Activated T-cell treated with anti-CD3 and anti-CD28 coated beads, Interleukin-2, amount 50 U/mL, for 72 hours (primary cell): ENCODE measurements at regions not wholly inside any gene's neighbourhood (a gene's known extent, or its start where the extent isn't known, plus 50 kb on each side); places are given as distances from the start of the nearest gene placed in this dataset.

ENCODE experiments used
- ATAC-seq, 2 donors: fragments of 150-1000 bp; cut with Tn5 transposase; replicated peaks in 1 of 2; 2 replicates each; pipeline ENCODE4 v1.10.0; 2021; ENCODE audit warnings: moderate library complexity in 2 of 2, mild to moderate bottlenecking in 1 of 2
- DNase-seq, 2 donors: peaks; one replicate each; pipeline ENCODE4 v3.0.0; 2021 to 2022; ENCODE audit warnings: mixed read lengths in 1 of 2
- H3K27ac Mint-ChIP-seq: one replicate; pipeline ENCODE4 v1.8.0; 2022; ENCODE audit warnings: mild to moderate bottlenecking, moderate library complexity, mixed read lengths
- H3K27me3 Mint-ChIP-seq: one replicate; pipeline ENCODE4 v1.8.0; 2022; ENCODE audit warnings: low read depth, mixed read lengths
- H3K36me3 Mint-ChIP-seq, 2 donors: one replicate each; pipeline ENCODE4 v1.8.0; 2022; ENCODE audit warnings: mixed read lengths in 2 of 2, mild to moderate bottlenecking in 1 of 2; ENCODE audit not compliant: insufficient read depth in 2 of 2
- H3K4me1 Mint-ChIP-seq: one replicate; pipeline ENCODE4 v1.8.0; 2022; ENCODE audit warnings: low read depth, mixed read lengths
- H3K4me3 Mint-ChIP-seq, 2 donors: one replicate each; pipeline ENCODE4 v1.8.0; 2022; ENCODE audit warnings: mild to moderate bottlenecking in 2 of 2, mixed read lengths in 2 of 2, moderate library complexity in 2 of 2
- H3K9me3 Mint-ChIP-seq, 2 donors: one replicate each; pipeline ENCODE4 v1.8.0; 2022; ENCODE audit warnings: mixed read lengths in 2 of 2

GRCh38 chr2:238569507-238570195 lies 142.9 kb downstream of the ASB1 start:
- ATAC-seq (no peak), DNase-seq (no peak)
- no peak overlapping the region for H3K27ac Mint-ChIP-seq
- no peaks in the 10 kb centered on the region for H3K9me3 Mint-ChIP-seq
- no peaks in the 10 kb centered on the region for H3K36me3 Mint-ChIP-seq
- H3K4me1 Mint-ChIP-seq, result no peaks in the 10 kb centered on the region
- no peak overlapping the region for H3K4me3 Mint-ChIP-seq
- no peaks in the 10 kb centered on the region for H3K27me3 Mint-ChIP-seq

- H3K4me1 Mint-ChIP-seq, result no peaks in the 10 kb centered on the region
- H3K27me3 Mint-ChIP-seq, result no peaks in the 10 kb centered on the region
- DNase-seq, result no peak
- ATAC-seq, result no peak
- no peak overlapping the region for H3K27ac Mint-ChIP-seq
- H3K4me3 Mint-ChIP-seq, result no peak overlapping the region
- no peaks in the 10 kb centered on the region for H3K36me3 Mint-ChIP-seq
- no peaks in the 10 kb centered on the region for H3K9me3 Mint-ChIP-seq
Measured at GRCh38 chr2:238570391-238570790, 143.7 kb downstream of the ASB1 start.

GRCh38 chr2:238570926-238571325 lies 144.2 kb downstream of the ASB1 start:
- H3K27ac Mint-ChIP-seq, result no peak overlapping the region
- DNase-seq (no peak), ATAC-seq (no peak)
- H3K9me3 Mint-ChIP-seq, result no peaks in the 10 kb centered on the region
- no peak overlapping the region for H3K4me3 Mint-ChIP-seq
- no peaks in the 10 kb centered on the region for H3K4me1 Mint-ChIP-seq
- H3K27me3 Mint-ChIP-seq, result no peaks in the 10 kb centered on the region
- no peaks in the 10 kb centered on the region for H3K36me3 Mint-ChIP-seq

- DNase-seq (no peak), ATAC-seq (no peak)
- Mint-ChIP-seq H3K4me1 (no peaks in the 10 kb centered on the region), H3K9me3 (no peaks in the 10 kb centered on the region), H3K27me3 (no peaks in the 10 kb centered on the region), H3K27ac (no peak overlapping the region), H3K4me3 (no peak overlapping the region), H3K36me3 (no peaks in the 10 kb centered on the region)
Measured at GRCh38 chr2:238571661-238572372, 145.1 kb downstream of the ASB1 start.

- H3K27me3 Mint-ChIP-seq, result no peaks in the 10 kb centered on the region
- H3K9me3 Mint-ChIP-seq, result no peaks in the 10 kb centered on the region
- H3K4me1 Mint-ChIP-seq, result no peaks in the 10 kb centered on the region
- peak; percentile 19 to 23 for DNase-seq
- no peak for ATAC-seq
- H3K4me3 Mint-ChIP-seq, result no peak overlapping the region
- H3K27ac Mint-ChIP-seq, result no peak overlapping the region
- H3K36me3 Mint-ChIP-seq, result no peaks in the 10 kb centered on the region
Measured at GRCh38 chr2:238573065-238573778, 146.5 kb downstream of the ASB1 start.

- Mint-ChIP-seq H3K4me3 (no peak overlapping the region), H3K9me3 (no peaks in the 10 kb centered on the region), H3K4me1 (no peaks in the 10 kb centered on the region), H3K27ac (no peak overlapping the region), H3K36me3 (no peaks in the 10 kb centered on the region), H3K27me3 (no peaks in the 10 kb centered on the region)
- DNase-seq (no peak), ATAC-seq (no peak)
Measured at GRCh38 chr2:238573916-238574315, 147.2 kb downstream of the ASB1 start.

- no peak overlapping the region for H3K4me3 Mint-ChIP-seq
- ATAC-seq (no peak), DNase-seq (no peak)
- peaks cover 6% of the 10 kb centered on the region for H3K27me3 Mint-ChIP-seq
- H3K36me3 Mint-ChIP-seq, result no peaks in the 10 kb centered on the region
- H3K9me3 Mint-ChIP-seq, result no peaks in the 10 kb centered on the region
- no peak overlapping the region for H3K27ac Mint-ChIP-seq
- no peaks in the 10 kb centered on the region for H3K4me1 Mint-ChIP-seq
Measured at GRCh38 chr2:238574490-238575271, 148.0 kb downstream of the ASB1 start.

GRCh38 chr2:238576674-238577073 lies 149.9 kb downstream of the ASB1 start:
- Mint-ChIP-seq H3K4me3 (no peak overlapping the region), H3K27ac (no peak overlapping the region)

GRCh38 chr2:238578256-238578655 lies 151.5 kb downstream of the ASB1 start:
- H3K27me3 Mint-ChIP-seq, result peaks cover 13% of the 10 kb centered on the region
- H3K27ac Mint-ChIP-seq, result no peak overlapping the region
- no peak overlapping the region for H3K4me3 Mint-ChIP-seq
- no peaks in the 10 kb centered on the region for H3K36me3 Mint-ChIP-seq
- no peak for DNase-seq
- no peaks in the 10 kb centered on the region for H3K4me1 Mint-ChIP-seq
- no peak for ATAC-seq
- no peaks in the 10 kb centered on the region for H3K9me3 Mint-ChIP-seq

More at GRCh38 chr2:238576674-238577073, 149.9 kb downstream of the ASB1 start:
- no peaks in the 10 kb centered on the region for H3K9me3 Mint-ChIP-seq
- no peak for ATAC-seq
- H3K4me1 Mint-ChIP-seq, result no peaks in the 10 kb centered on the region
- DNase-seq, result no peak
- peaks cover 13% of the 10 kb centered on the region for H3K27me3 Mint-ChIP-seq
- H3K36me3 Mint-ChIP-seq, result no peaks in the 10 kb centered on the region

GRCh38 chr2:238580486-238580885 lies 153.8 kb downstream of the ASB1 start:
- no peak overlapping the region for H3K27ac Mint-ChIP-seq
- DNase-seq (no peak), ATAC-seq (no peak)
- H3K27me3 Mint-ChIP-seq, result peaks cover 13% of the 10 kb centered on the region
- no peaks in the 10 kb centered on the region for H3K36me3 Mint-ChIP-seq
- no peaks in the 10 kb centered on the region for H3K4me1 Mint-ChIP-seq
- H3K4me3 Mint-ChIP-seq, result no peak overlapping the region
- H3K9me3 Mint-ChIP-seq, result peaks cover 0 to 2% of the 10 kb centered on the region in 2 donors

- Mint-ChIP-seq H3K27me3 (peaks cover 13% of the 10 kb centered on the region), H3K4me1 (no peaks in the 10 kb centered on the region), H3K27ac (no peak overlapping the region), H3K4me3 (no peak overlapping the region), H3K9me3 (peaks cover 0 to 2% of the 10 kb centered on the region in 2 donors), H3K36me3 (no peaks in the 10 kb centered on the region)
- DNase-seq, result no peak
- no peak for ATAC-seq
Measured at GRCh38 chr2:238581126-238581525, 154.4 kb downstream of the ASB1 start.

- no peak for ATAC-seq
- H3K27me3 Mint-ChIP-seq, result peaks cover 13% of the 10 kb centered on the region
- DNase-seq, result no peak
- no peak overlapping the region for H3K27ac Mint-ChIP-seq
- no peaks in the 10 kb centered on the region for H3K4me1 Mint-ChIP-seq
- no peak overlapping the region for H3K4me3 Mint-ChIP-seq
- no peaks in the 10 kb centered on the region for H3K36me3 Mint-ChIP-seq
- H3K9me3 Mint-ChIP-seq, result peaks cover 0 to 2% of the 10 kb centered on the region in 2 donors
Measured at GRCh38 chr2:238582159-238582558, 155.4 kb downstream of the ASB1 start.

- DNase-seq (no peak), ATAC-seq (no peak)
- H3K9me3 Mint-ChIP-seq, result peaks cover 0 to 2% of the 10 kb centered on the region in 2 donors
- peaks cover 7% of the 10 kb centered on the region for H3K27me3 Mint-ChIP-seq
- H3K36me3 Mint-ChIP-seq, result no peaks in the 10 kb centered on the region
- H3K4me3 Mint-ChIP-seq, result no peak overlapping the region
- no peak overlapping the region for H3K27ac Mint-ChIP-seq
- no peaks in the 10 kb centered on the region for H3K4me1 Mint-ChIP-seq
Measured at GRCh38 chr2:238584617-238585016, 157.9 kb downstream of the ASB1 start.
